KMS-11 (cell line): ENCODE measurements at regions not wholly inside any gene's neighbourhood (a gene's known extent, or its start where the extent isn't known, plus 50 kb on each side); places are given as distances from the start of the nearest gene placed in this dataset.

Experiments used
- H2AFZ ChIP-seq: fragments of 200-600 bp; sonication (generic); 2 replicates; pipeline ENCODE4 v1.6.1; 2016; ENCODE audit warnings: antibody characterized with exemption, mixed run types, low read depth
- H3K27ac ChIP-seq: fragments of 200-600 bp; sonication (generic); 2 replicates; pipeline ENCODE4 v1.6.1; 2016; ENCODE audit warnings: mild to moderate bottlenecking, mixed run types
- H3K27me3 ChIP-seq: fragments of 200-600 bp; sonication (generic); 2 replicates; pipeline ENCODE4 v1.6.1; 2017; ENCODE audit warnings: mild to moderate bottlenecking, low read depth, mixed run types, moderate library complexity; ENCODE audit not compliant: insufficient read depth
- H3K36me3 ChIP-seq: fragments of 200-600 bp; sonication (generic); 2 replicates; pipeline ENCODE4 v1.6.1; 2017; ENCODE audit warnings: mild to moderate bottlenecking, mixed run types; ENCODE audit not compliant: insufficient read depth
- H3K4me1 ChIP-seq: fragments of 200-600 bp; sonication (generic); 2 replicates; pipeline ENCODE4 v1.6.1; 2016; ENCODE audit warnings: mild to moderate bottlenecking, low read depth, mixed run types; ENCODE audit not compliant: poor library complexity, severe bottlenecking
- H3K4me2 ChIP-seq: fragments of 200-600 bp; sonication (generic); 2 replicates; pipeline ENCODE4 v1.7.0; 2016; ENCODE audit warnings: mild to moderate bottlenecking, mixed run types
- H3K4me3 ChIP-seq: fragments of 200-600 bp; sonication (generic); IDR thresholded peaks from 2 replicates; pipeline ENCODE4 v1.6.1; 2017; ENCODE audit warnings: low read depth, low read length, mixed read lengths; ENCODE audit not compliant: insufficient read depth
- H3K79me2 ChIP-seq: fragments of 200-600 bp; sonication (generic); 2 replicates; pipeline ENCODE4 v1.6.1; 2016; ENCODE audit warnings: low read depth, mixed run types; ENCODE audit not compliant: insufficient read depth
- H3K9ac ChIP-seq: fragments of 200-600 bp; sonication (generic); 2 replicates; pipeline ENCODE4 v1.6.1; 2016; ENCODE audit warnings: mild to moderate bottlenecking, mixed run types
- H4K20me1 ChIP-seq: fragments of 200-600 bp; sonication (generic); 2 replicates; pipeline ENCODE4 v1.6.1; 2016; ENCODE audit warnings: mild to moderate bottlenecking, mixed run types; ENCODE audit not compliant: insufficient read depth
- CTCF ChIP-seq: fragments of 200-600 bp; sonication (generic); conservative IDR thresholded peaks from 2 replicates; pipeline ENCODE4 v1.6.1; 2017; ENCODE audit warnings: low read depth, mild to moderate bottlenecking, antibody characterized with exemption, low read length, moderate library complexity, mixed read lengths

DNA sequence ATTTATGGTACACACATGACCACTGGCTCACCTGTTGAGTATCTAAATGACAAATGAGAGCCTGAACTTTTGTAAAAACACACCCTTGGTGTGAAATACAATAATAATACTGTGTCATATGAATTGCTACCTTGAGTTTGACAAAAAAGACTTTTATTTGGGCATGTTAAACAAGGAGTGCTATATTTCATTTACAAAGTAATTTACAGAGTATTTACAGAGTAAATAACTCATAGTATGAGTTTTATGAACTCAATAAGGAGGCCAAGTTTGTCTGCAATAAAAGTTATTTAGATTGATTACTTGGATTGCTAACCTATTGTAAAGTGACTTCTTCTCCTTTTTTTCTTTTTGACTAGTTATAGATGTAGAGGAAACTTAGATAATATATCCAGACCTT is 146.0 kb upstream of the NUDT12 start:
- Histone ChIP-seq H3K79me2 (no peaks in the 10 kb centered on the region), H3K36me3 (no peaks in the 10 kb centered on the region), H3K9ac (no peak overlapping the region), H4K20me1 (no peaks in the 10 kb centered on the region), H3K4me3 (no peak overlapping the region), H3K27ac (no peak overlapping the region), H3K27me3 (no peaks in the 10 kb centered on the region), H3K4me1 (no peaks in the 10 kb centered on the region), H2AFZ (no peak overlapping the region), H3K4me2 (no peak overlapping the region)
- no peak for TF ChIP-seq CTCF

- Histone ChIP-seq H2AFZ (no peak overlapping the region), H3K9ac (no peak overlapping the region), H3K27me3 (no peaks in the 10 kb centered on the region), H3K4me3 (no peak overlapping the region), H3K27ac (no peak overlapping the region), H3K36me3 (no peaks in the 10 kb centered on the region), H3K79me2 (no peaks in the 10 kb centered on the region), H4K20me1 (no peaks in the 10 kb centered on the region), H3K4me1 (no peaks in the 10 kb centered on the region), H3K4me2 (no peak overlapping the region)
- TF ChIP-seq CTCF = no peak
Observed at GRCh38 chr5:103706939-103707682, 144.5 kb upstream of the NUDT12 start.

GRCh38 chr5:103703617-103704016 is 141.0 kb upstream of the NUDT12 start:
- Histone ChIP-seq H3K27me3 (no peaks in the 10 kb centered on the region), H3K36me3 (no peaks in the 10 kb centered on the region), H3K4me2 (no peak overlapping the region), H3K27ac (no peak overlapping the region), H3K4me1 (no peaks in the 10 kb centered on the region), H3K9ac (no peak overlapping the region), H4K20me1 (no peaks in the 10 kb centered on the region), H3K79me2 (no peaks in the 10 kb centered on the region), H2AFZ (no peak overlapping the region), H3K4me3 (no peak overlapping the region)
- no peak for TF ChIP-seq CTCF

DNA sequence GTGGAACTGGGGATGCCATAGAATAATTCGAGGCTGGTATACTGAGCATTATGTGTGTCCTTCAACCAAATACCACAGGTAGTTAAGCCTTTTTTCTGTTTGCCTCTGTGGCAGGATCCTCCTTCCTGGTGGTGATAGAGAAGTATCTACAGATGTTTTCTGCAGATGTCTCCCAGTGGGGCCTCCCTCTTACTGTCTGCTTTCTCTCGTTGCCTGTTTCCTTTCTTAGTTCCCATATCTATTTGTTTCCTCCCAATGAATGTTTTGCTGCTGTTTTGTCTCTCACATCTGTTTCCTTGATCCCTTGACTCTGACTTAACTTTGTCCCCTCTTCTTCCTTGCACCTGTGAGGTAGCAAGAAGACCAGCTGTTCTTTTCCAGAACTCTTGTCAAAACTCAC is 130.9 kb upstream of the NUDT12 start:
- Histone ChIP-seq H4K20me1 (no peaks in the 10 kb centered on the region), H3K79me2 (no peaks in the 10 kb centered on the region), H3K27ac (no peak overlapping the region), H3K36me3 (no peaks in the 10 kb centered on the region), H3K9ac (no peak overlapping the region), H3K27me3 (no peaks in the 10 kb centered on the region), H3K4me1 (no peaks in the 10 kb centered on the region), H3K4me2 (no peak overlapping the region), H2AFZ (no peak overlapping the region), H3K4me3 (no peak overlapping the region)
- no peak for TF ChIP-seq CTCF
